ENCODE measurements at regions not wholly inside any gene's neighbourhood (a gene's known extent, or its start where the extent isn't known, plus 50 kb on each side); places are given as distances from the start of the nearest gene placed in this dataset.

DNA sequence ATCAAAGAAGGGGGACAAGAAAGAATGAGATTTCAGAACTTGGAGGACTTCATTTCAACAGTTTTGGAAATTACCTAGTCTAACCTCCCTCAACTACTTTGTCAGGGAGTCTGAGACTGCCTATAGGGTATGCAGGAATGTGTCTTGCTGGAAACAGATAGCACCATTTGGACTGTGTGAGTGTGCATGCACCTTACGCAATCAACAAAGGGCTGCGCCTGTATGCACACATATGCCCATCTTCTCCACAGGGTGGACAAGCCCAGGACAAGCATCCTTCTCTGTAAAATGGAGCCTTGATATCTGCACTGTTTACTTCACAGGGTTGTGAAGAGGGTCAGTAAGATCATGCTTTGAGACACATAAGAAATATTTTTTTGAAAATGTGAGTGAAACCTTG lies 305.7 kb upstream of the ASIC2 start:
- DNase-seq (ENCODE audit: low read depth): no peak
- TF ChIP-seq, protein P1, sequence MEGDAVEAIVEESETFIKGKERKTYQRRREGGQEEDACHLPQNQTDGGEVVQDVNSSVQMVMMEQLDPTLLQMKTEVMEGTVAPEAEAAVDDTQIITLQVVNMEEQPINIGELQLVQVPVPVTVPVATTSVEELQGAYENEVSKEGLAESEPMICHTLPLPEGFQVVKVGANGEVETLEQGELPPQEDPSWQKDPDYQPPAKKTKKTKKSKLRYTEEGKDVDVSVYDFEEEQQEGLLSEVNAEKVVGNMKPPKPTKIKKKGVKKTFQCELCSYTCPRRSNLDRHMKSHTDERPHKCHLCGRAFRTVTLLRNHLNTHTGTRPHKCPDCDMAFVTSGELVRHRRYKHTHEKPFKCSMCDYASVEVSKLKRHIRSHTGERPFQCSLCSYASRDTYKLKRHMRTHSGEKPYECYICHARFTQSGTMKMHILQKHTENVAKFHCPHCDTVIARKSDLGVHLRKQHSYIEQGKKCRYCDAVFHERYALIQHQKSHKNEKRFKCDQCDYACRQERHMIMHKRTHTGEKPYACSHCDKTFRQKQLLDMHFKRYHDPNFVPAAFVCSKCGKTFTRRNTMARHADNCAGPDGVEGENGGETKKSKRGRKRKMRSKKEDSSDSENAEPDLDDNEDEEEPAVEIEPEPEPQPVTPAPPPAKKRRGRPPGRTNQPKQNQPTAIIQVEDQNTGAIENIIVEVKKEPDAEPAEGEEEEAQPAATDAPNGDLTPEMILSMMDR (IDR thresholded peaks at IDR 0.05; ENCODE audit: control insufficient read depth, insufficient read depth, low read depth, low read length, missing control alignments): no peak

DNA sequence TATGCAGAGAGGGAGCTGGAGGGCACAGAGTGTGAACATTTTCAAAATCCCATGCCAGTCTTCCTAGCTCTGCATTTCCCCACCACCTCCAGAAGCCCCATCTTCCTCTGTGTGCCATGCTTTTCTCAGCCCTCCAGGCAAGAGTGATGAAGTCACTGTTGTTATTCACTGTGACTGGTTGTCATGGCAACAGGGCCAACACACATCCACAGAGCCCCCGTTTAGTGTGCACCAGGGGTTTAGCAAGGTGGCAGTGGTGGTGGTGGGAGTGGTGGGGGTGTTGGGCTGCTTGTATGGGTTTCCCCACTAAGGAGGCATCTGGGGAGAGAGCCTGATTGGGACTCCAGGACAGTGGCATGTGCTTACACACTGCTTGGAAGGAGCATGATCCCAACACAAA lies 309.9 kb upstream of the ASIC2 start:
- H3K4me3 ChIP-seq (ENCODE audit: control insufficient read depth, low read depth, low read length): no peak overlapping the region
- no peak for DNase-seq (ENCODE audit: low read depth)
- TF ChIP-seq, protein P1 (IDR thresholded peaks at IDR 0.05; ENCODE audit: control insufficient read depth, insufficient read depth, low read depth, low read length, missing control alignments): no peak

More for the DNA sequence above, 305.7 kb upstream of the ASIC2 start:
- no peak overlapping the region for H3K4me3 ChIP-seq (ENCODE audit: control insufficient read depth, low read depth, low read length)

DNA sequence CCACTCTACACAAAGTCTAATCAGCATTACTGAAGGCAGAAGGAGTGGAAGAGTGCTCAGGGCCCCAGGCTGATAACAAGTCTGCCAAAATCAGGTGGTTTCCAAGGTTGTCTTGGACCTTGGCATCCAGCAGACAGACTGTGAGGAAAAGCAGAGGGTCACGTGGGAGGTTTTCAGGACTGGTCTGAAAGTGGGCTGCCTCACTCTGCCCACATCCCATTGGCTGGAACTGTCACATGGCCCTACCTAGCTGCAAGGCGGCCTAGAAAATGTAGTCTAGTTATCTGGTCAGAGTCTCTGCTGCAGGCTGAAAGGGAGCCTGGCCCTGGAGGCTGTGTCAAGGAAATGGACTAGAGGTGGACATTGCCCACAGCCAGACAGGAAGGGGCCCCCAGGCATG lies 310.7 kb upstream of the ASIC2 start:
- DNase-seq (ENCODE audit: low read depth): no peak
- H3K4me3 ChIP-seq (ENCODE audit: control insufficient read depth, low read depth, low read length): no peak overlapping the region
- TF ChIP-seq, protein P1 (IDR thresholded peaks at IDR 0.05; ENCODE audit: control insufficient read depth, insufficient read depth, low read depth, low read length, missing control alignments): no peak

DNA sequence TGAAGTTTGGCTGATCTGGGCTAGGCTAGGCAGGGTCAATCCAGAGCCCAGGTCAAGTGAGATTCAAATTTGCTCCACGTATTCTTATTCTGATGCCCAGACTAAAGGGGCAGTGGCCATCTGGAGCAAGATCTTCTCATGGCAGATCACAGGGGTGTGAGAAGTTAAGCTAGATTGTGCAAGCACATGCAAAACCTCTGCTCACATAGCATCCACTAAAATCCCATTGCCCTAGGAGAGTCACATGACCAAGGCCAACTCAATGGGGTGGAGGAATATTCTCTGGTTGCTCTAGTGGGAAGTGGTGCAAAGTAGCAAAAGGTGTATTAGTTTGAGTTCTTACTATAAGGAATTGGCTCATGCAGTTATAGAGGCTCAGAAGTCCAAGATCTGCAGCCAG lies 318.4 kb upstream of the ASIC2 start:
- no peak overlapping the region for H3K4me3 ChIP-seq (ENCODE audit: control insufficient read depth, low read depth, low read length)
- DNase-seq (ENCODE audit: low read depth): no peak
- TF ChIP-seq, protein P1 (IDR thresholded peaks at IDR 0.05; ENCODE audit: control insufficient read depth, insufficient read depth, low read depth, low read length, missing control alignments): no peak

DNA sequence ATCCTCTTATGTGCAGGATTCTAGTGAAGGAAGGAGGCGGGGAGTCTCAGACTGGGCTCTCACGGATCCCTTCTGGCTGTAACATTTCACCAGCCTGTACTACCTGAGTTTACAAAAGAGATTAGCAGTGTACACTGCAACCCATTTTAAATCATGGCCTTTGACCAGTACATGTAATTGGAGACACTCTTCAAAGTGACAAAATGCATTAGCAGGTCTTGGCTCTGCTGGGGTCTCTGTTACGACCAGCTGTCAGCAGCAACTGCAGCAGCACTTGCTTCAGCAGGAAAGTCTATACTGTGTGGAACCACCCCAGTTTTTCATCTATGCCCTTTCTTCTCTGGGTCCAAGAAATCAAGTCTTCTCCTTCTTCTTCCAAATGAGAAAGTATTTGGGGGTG lies 322.8 kb upstream of the ASIC2 start:
- TF ChIP-seq, protein P1 (IDR thresholded peaks at IDR 0.05; ENCODE audit: control insufficient read depth, insufficient read depth, low read depth, low read length, missing control alignments): no peak
- DNase-seq (ENCODE audit: low read depth): no peak
- no peak overlapping the region for H3K4me3 ChIP-seq (ENCODE audit: control insufficient read depth, low read depth, low read length)

DNA sequence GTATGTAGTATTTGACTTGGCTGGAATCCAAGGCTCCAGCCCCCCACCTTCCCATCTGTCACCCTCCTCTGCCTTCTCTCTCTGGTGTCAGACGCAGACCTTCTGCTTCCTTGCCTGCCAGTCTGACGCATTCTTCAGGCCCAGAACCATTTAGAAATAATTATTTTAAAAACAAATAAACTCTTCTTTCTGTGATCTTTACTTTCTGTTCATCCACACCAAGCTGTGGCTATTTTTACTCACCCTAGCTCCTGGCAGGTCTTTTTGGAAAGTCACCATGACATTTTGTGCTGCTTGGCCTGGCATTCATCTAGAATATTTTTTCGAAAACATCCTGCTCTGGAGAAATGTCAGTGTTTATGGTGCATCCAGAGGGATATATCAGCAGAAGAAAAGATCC lies 330.7 kb upstream of the ASIC2 start:
- H3K4me3 ChIP-seq (ENCODE audit: control insufficient read depth, low read depth, low read length): no peak overlapping the region
- DNase-seq (ENCODE audit: low read depth): no peak
- TF ChIP-seq, protein P1 (IDR thresholded peaks at IDR 0.05; ENCODE audit: control insufficient read depth, insufficient read depth, low read depth, low read length, missing control alignments): no peak

All from AG09309 (cell line).